A673 (cell line): ENCODE measurements at regions not wholly inside any gene's neighbourhood (a gene's known extent, or its start where the extent isn't known, plus 50 kb on each side); places are given as distances from the start of the nearest gene placed in this dataset.
"Not testable (repeated sequence)": the region's sequence is repeated elsewhere in the genome, so short reads cannot be mapped to it uniquely, and the experiment has no call there.

ENCODE experiments used
- CTCF ChIP-seq: fragments of 300-800, 200-600 bp; sonication (generic); conservative IDR thresholded peaks from 2 replicates; pipeline ENCODE4 v1.5.1; 2017; ENCODE audit warnings: low read depth, mild to moderate bottlenecking, antibody characterized with exemption, low read length, moderate library complexity, mixed read lengths
- EZH2 ChIP-seq: fragments of 200-600 bp; sonication (generic); IDR thresholded peaks from 2 replicates; pipeline ENCODE4 v1.6.1; 2017; ENCODE audit warnings: borderline replicate concordance, low read depth, mild to moderate bottlenecking, mixed read lengths, antibody characterized with exemption, low read length; ENCODE audit not compliant: poor library complexity, severe bottlenecking

GRCh38 chr6:57799703-57800479 is 482.5 kb downstream of the PRIM2 start:
- not testable (repeated sequence) for TF ChIP-seq CTCF, EZH2
